22Rv1 (cell line): ENCODE measurements at regions not wholly inside any gene's neighbourhood (a gene's known extent, or its start where the extent isn't known, plus 50 kb on each side); places are given as distances from the start of the nearest gene placed in this dataset.

Source experiments
- CTCF ChIP-seq: fragments of 450-650 bp; IDR thresholded peaks from 2 replicates; pipeline ENCODE4 v1.5.1; 2017; ENCODE audit warnings: mild to moderate bottlenecking
- ZFX ChIP-seq: fragments of 450-650 bp; IDR thresholded peaks from 2 replicates; pipeline ENCODE4 v1.6.1; 2017; ENCODE audit warnings: antibody characterized with exemption, borderline replicate concordance

- no peak for TF ChIP-seq CTCF
- TF ChIP-seq ZFX: no peak
Measured at GRCh38 chr10:129094233-129094632, 372.8 kb upstream of the MGMT start.
